ENCODE measurements at regions not wholly inside any gene's neighbourhood (a gene's known extent, or its start where the extent isn't known, plus 50 kb on each side); places are given as distances from the start of the nearest gene placed in this dataset.

DNA sequence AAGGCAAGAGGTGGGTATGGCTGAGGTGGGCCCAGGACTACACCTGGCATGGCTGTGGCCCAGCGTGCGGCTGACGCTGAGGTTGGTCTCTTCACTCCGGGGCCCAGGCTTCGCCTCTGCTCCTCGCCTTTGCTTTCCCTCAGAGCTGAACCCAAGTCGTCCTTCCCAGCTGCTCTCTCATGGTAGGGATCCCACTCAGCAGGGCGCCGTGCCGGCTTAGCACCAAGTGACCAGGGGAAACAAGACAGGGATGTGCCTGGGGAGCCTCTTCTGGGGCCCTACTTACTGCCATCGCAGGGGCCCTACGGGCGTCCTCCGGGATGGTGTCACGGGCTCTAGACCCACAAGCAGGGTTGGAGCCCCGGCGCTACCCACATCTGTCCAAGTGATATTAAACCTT lies 138.1 kb upstream of the ALKAL2 start:
- ChIA-PET CTCF (interaction anchor here (0.8 kb wide), 1 partner anchor 268 kb away, joined by 3 read pairs; no protein-coding TSS in a partner anchor), POLR2A (ENCODE audit: low non-redundant PET) (no interaction called here)
- TF ChIP-seq, protein P1, sequence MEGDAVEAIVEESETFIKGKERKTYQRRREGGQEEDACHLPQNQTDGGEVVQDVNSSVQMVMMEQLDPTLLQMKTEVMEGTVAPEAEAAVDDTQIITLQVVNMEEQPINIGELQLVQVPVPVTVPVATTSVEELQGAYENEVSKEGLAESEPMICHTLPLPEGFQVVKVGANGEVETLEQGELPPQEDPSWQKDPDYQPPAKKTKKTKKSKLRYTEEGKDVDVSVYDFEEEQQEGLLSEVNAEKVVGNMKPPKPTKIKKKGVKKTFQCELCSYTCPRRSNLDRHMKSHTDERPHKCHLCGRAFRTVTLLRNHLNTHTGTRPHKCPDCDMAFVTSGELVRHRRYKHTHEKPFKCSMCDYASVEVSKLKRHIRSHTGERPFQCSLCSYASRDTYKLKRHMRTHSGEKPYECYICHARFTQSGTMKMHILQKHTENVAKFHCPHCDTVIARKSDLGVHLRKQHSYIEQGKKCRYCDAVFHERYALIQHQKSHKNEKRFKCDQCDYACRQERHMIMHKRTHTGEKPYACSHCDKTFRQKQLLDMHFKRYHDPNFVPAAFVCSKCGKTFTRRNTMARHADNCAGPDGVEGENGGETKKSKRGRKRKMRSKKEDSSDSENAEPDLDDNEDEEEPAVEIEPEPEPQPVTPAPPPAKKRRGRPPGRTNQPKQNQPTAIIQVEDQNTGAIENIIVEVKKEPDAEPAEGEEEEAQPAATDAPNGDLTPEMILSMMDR (conservative IDR thresholded peaks at IDR 0.05; ENCODE audit: low read depth) = no peak
- no peak overlapping the region for H3K27ac ChIP-seq
- DNase-seq (ENCODE audit: low spot score) = no peak

DNA sequence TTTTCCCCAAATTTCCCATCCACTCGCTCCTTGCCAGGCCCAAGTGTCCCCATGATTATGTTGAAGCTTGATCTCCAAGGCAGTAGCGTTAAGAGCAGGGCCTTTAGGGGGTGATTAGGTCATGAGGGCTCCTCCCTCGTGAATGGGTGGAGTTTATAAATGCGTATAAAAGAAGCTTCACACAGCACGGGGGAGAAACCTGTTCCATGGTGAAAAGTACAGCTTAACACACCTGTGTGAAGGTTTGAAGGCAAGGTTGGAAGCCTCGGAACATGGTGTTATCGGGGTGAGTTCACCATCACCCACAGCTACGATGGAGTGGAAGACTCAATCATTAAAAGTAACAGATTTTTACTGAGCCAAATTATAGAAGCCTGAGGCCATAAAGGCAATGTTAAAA lies 137.4 kb upstream of the ALKAL2 start:
- CTCF ChIA-PET = interaction anchor here (0.6 to 0.8 kb wide), 3 partner anchors 94 to 269 kb away, joined by 3 to 4 read pairs (median 3); no protein-coding TSS in a partner anchor
- DNase-seq (ENCODE audit: low spot score) = no peak
- TF ChIP-seq, protein P1 (conservative IDR thresholded peaks at IDR 0.05; ENCODE audit: low read depth) = no peak
- POLR2A ChIA-PET (ENCODE audit: low non-redundant PET) = no interaction called here
- H3K27ac ChIP-seq = no peak overlapping the region

DNA sequence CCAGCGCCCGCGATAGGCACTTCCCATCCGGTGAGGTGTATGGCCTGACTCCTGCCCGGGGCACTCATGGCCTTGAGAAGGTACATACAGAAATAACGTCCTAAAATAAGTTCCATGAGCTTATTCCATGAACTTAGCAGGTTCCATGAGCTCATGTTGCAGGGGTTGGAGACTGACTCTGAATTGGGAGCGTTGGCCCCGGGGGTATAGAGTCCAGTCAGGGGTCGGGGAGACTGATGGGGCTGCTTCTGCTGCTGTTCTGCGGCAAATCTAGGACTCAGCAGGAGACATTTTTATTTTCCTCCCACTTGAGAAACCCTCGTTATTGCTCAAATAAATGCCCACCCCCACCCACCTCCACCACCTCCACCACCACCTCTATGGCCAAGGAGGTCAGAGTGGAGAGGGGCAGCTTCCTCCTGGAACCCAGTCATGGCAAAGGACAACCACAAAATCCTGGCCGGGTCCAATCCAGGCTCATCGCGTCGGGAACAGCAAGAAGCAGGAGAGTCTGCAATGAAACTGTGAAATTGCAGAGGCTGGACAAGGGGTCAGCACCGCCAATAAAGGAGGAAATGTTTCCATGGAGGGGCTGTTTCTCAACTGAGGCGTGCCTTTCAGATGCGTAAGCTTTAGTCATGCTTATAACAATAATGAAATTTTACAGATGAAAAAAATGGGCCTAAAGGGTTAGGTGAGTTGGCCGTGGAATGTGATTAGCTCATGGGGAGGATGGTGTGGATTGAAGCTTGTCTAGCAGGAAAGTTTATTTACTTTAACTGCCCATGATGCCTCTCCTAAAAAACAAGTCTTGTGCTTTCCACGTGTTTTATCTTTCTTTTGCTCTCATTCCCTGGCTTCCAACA lies 136.6 kb upstream of the ALKAL2 start:
- peak overlapping the region; percentile 31; the same call in 1 of the 2 replicates for H3K27ac ChIP-seq
- DNase-seq (ENCODE audit: low spot score) = peak; percentile 94
- TF ChIP-seq, protein P1 (conservative IDR thresholded peaks at IDR 0.05; ENCODE audit: low read depth) = no peak
- POLR2A ChIA-PET (ENCODE audit: low non-redundant PET) = no interaction called here
- CTCF ChIA-PET = interaction anchor here (0.6 to 0.8 kb wide), 3 partner anchors 94 to 134 kb away, joined by 3 to 6 read pairs (median 4); no protein-coding TSS in a partner anchor

DNA sequence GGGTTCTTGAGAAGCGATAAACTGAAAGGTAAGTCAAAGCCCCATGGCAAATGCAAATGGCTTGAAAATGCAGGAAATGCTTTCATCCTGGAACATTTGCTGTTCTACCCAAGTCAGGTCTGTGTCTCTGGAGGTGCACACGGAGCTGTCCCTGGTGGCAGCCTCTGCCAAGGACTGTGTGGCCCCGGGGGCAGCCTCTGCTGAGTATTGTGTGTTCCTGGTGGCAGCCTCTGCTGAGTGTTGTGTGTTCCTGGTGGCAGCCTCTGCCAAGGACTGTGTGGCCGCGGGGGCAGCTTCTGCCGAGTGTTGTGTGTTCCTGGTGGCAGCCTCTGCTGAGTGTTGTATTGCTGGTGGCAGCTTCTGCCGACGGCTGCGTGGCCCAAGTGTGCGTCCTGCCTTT lies 135.6 kb upstream of the ALKAL2 start:
- no peak for DNase-seq (ENCODE audit: low spot score)
- TF ChIP-seq, protein P1 (conservative IDR thresholded peaks at IDR 0.05; ENCODE audit: low read depth) = no peak
- ChIA-PET POLR2A (ENCODE audit: low non-redundant PET) (no interaction called here), CTCF (interaction anchor here (1.2 kb wide), 1 partner anchor 133 kb away, joined by 4 read pairs; no protein-coding TSS in a partner anchor)
- no peak overlapping the region for H3K27ac ChIP-seq

DNA sequence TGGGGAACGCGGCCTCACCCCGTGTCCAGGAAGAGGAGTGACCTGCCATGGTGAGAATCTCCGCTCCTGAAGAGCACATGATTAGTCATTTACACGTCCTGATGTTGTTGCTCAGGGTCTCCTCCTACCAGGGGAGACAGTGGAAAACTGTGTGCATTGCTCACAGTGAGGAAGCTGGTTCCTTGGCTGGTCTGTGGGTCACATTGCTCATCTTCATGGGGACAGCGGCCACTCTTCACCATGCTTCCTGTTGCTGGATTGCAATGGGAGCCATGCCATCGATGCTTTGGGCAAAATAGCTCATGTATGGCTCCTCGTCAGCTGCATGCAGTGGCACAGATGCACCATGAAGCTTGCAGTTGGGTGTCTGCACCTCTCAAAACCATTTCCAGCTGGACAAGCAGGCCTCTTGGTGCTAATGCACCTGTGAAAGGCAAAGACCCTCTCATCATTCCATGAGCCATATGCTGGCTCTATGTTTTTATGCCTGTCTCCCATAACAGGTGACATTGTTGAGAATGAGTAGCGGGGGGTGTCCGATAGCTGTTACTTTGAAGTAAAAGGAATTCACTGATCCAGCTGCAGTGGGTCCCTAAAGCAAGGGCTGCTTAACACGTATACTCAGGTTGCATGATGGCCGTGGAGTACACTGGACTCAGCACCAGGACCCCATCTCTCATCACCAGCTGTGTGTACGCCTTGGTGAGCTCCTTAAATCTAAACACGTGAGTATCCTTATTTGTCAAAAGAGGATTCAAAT lies 135.0 kb upstream of the ALKAL2 start:
- TF ChIP-seq, protein P1 (conservative IDR thresholded peaks at IDR 0.05; ENCODE audit: low read depth) = no peak
- ChIA-PET CTCF (interaction anchor here (1.2 kb wide), 1 partner anchor 133 kb away, joined by 4 read pairs; no protein-coding TSS in a partner anchor), POLR2A (ENCODE audit: low non-redundant PET) (no interaction called here)
- no peak overlapping the region for H3K27ac ChIP-seq
- no peak for DNase-seq (ENCODE audit: low spot score)

DNA sequence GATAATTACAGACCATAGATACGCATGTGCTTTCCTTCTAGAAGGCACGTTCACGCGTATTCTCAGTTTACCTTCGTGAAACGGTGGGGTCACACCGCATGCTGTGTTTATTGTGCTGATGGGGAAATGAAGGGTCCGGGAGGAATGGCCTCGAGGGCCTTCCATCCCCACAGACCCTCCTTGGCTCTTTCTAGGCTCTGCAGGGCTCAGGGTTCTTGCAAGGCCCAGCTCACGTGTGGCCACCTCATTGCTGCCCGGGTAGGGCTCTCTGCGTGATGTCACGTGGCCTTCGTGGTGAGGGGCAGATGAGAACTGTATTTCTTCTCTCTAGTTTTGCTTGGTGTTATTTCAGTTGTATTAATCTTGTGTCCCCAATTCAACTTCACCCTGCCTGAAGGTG lies 133.5 kb upstream of the ALKAL2 start:
- ChIA-PET POLR2A (ENCODE audit: low non-redundant PET) (no interaction called here), CTCF (no interaction called here)
- TF ChIP-seq, protein P1 (conservative IDR thresholded peaks at IDR 0.05; ENCODE audit: low read depth) = no peak
- DNase-seq (ENCODE audit: low spot score) = no peak
- H3K27ac ChIP-seq = no peak overlapping the region
